ENCODE measurements at regions not wholly inside any gene's neighbourhood (a gene's known extent, or its start where the extent isn't known, plus 50 kb on each side); places are given as distances from the start of the nearest gene placed in this dataset.

DNA sequence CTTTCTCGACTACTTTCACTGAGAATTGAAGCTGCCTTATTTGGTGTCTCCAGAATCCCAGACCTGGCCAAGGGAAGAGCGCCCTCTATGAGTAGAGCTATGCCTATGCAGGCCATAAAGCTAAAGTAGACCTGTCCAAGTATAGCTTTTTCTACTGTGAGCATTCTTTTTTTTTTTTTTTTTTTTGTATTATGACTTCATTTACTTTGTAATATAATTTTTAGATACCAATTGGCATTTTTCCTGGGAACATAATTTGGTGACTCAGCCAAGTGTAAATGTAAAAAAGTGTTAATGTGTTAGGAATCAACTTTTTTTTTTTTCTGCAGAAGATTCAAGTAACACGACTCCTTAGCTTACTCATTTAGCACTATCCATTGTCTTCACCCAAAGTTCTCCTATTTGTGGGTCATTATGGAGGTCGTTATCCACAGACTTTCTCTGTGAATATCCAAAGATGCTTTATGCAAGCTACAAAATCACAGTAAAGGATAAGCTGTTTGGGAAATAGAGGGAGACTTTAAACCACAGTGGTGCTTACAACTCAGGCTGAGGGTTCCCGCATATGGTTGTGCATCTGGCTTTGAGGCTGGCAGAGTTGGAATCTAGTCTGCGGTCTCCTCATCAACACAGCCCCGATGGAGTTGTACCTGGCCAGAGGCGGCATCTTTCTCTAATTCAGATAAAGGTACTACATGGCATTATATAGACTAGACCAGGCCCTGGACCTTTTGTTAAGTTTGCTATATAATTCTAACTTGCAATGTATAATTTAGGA lies 1040.2 kb upstream of the SORCS1 start:
- peak; percentile 56 for DNase-seq

DNA sequence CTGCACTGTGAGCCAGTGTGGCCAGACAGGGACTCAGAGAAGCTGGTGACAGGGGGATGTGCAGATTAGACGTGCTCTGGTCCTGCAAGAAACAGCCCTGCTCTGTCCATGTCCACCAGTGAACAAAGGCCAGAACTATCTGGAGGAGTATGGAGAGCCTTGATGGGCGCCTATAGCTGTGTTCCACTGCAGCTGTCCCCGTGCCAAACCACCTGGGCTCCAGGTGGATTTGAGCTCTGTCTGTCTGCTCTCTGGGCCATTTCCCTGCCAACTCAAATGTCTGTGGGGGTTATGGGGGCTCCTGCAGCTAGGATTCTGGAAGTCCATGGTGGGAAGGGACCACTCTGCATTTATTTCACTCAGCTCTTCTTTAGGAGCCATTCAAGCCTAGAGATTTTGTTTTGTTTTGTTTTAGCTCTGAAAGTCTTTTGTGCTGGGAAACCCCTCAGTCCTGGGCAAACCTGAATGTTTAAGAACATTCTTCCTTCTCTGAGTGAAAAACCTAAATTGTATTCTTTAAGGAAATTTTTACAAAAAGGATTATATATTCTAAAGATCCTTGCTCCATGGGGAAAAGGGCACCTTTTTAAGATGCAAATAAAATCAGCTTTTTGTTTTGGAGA lies 1039.5 kb upstream of the SORCS1 start:
- no peak for DNase-seq

DNA sequence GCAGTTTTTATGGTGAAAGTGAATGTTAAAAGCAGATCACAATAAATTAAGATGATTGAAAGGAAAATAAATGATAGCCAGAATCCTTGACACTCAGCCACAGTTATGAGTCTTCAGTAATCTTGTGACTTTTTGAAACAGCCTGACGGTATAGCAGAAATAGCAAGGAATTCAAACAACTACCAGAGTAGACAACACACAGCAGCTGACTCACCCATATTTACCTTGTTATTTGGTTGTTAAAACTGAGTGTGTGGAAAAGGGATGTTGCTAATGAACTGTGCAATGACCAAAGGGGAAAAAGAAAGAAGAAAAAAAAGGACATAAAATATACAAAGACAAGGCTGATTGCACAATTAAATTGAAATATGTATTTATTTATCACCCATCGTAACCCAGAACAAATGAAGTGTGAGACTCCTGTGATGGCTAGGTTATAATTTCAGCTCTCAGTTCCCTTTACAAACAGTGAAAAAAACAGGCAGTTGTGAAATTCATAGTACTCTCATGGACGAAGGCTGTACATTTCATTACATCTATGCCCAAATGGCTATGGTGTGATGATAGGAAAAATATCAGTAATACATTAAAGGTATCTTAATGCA lies 1023.0 kb upstream of the SORCS1 start:
- DNase-seq = no peak

DNA sequence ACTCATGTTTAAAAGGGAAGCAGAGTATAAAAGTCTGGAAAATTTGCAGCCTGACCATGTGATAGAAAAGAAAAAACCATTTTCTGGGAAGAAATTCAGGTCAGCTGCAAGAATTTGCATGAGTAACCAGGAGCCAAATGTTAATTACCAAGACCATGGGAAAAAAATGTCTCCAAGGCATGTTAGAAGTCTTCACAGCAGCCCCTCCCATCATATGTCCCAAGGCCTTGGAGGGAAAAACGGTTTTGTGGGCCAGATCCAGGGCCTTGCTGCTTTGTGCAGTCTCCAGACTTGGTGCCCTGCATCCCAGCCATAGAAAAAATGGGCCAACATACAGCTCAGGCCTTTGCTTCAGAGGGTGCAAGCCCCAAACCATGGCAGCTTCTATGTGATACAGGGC lies 1019.6 kb upstream of the SORCS1 start:
- peak; percentile 37 for DNase-seq

GRCh38 chr10:108180878-108181277 lies 1016.4 kb upstream of the SORCS1 start:
- peak; percentile 2 for DNase-seq

DNA sequence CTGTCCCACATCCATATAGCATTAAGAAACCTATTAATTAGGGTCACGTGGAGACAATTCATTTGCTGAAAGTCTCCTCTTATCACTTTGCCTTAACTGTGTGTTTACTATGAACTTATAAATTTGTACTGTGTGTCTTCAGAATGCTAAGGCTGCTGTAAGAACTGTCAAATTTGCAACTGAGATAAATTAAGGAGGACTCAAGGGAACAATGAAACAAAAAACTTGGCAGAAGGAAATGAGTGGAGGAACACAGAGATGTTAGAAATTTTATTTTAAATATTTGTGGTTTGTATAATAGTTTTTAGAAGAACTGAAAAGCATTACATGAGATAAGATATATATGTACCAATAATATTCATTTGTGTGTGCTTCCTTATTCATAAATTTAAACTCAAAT lies 1005.3 kb upstream of the SORCS1 start:
- no peak for DNase-seq

- no peak for DNase-seq
These were observed 1003.3 kb upstream of the SORCS1 start for GRCh38 chr10:108167766-108168165.

GRCh38 chr10:108166401-108166800 lies 1001.9 kb upstream of the SORCS1 start:
- DNase-seq = no peak

- DNase-seq = no peak
These were observed 982.8 kb upstream of the SORCS1 start for GRCh38 chr10:108147346-108147745.

- DNase-seq = no peak
These were observed 976.6 kb upstream of the SORCS1 start for GRCh38 chr10:108141064-108141463.

GRCh38 chr10:108132303-108132702 lies 967.8 kb upstream of the SORCS1 start:
- no peak for DNase-seq

DNA sequence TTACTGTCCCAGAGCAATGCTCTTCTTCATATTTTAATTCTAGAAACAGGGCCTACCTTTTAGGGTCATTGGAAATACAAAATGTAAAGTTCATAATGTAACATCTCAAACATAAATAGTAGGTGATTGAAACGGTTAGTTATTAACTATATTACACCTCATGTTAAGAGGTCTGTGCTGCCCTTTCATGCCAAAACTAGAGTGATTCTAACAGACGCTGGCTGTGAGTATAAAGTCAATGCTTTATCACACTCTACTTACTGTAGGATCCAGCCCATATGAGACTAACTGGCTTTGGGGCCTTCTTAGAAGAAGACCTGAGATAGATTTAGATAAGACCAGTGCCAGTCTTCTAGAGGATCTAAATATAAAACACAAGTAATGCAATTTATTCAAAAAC lies 966.1 kb upstream of the SORCS1 start:
- DNase-seq = no peak

GRCh38 chr10:108112218-108112617 lies 947.7 kb upstream of the SORCS1 start:
- no peak for DNase-seq

GRCh38 chr10:108104551-108105156 lies 940.1 kb upstream of the SORCS1 start:
- no peak for DNase-seq

DNA sequence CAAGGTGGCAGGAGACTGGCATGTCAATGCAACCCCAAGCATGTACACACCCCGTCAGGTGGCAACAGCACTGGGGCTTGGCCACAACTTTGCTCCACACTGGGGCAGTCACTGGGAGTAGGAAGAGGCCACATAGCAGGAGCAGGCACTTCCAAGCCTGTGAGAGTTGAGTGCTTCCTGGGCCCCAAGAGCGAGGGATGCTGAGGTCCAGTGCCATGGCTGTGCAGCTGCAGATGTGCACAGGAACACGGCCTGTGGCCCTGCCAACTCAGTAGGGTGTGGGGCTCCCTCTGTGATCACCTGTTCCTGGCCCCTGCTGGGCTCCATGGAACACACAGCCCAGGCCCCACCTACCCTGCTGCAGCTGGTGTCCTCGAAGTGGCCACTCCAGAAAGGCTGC lies 932.8 kb upstream of the SORCS1 start:
- DNase-seq = no peak

DNA sequence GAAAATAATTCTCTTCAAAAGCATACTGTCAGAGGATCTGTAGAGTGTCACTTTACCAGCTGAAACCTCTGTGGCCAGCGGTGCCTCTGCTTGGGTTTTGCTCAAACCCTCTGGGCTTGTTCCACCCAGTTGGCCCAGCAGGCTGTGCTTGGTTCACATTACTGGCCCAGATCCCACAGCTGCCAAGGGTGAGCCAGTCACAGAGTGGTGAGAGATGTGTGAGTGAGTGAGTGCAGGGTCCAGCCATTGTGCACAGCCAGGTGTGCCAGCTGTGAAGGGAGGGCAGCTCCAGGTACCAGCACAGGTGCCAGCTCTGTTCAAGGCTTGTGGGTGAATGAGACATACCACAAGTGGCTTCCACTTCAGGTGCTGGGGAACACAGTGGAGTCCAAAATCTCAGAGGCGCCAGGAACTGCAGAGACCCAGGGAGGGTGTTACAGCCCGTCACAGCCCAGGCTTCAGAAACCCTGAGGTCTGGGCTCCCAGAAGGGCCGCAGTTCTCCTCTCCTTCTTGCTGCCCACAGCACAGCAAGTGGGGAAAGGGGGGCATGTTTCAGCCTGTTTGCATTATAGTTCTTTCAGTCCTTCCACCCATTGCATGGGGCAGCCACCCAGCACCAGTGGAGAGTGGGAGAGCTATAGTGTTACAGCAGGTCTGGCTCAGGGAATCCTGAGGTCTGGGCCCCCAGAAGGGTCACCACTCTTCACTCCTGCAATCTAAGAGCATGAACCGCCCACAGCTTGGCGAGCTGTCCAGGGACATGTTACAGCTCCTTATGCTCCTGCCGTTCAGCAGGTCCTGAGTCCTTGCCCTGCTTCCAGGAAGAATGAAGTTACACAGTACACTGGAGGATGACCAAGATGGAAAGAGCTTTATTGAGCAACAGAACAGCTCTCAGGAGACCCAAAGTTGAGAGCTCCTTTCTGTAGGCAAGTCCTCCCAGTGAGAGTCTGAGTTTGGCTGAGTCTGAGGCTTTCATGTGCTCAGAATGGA lies 931.7 kb upstream of the SORCS1 start:
- DNase-seq = no peak

GRCh38 chr10:108090476-108091215 lies 926.1 kb upstream of the SORCS1 start:
- DNase-seq = no peak

DNA sequence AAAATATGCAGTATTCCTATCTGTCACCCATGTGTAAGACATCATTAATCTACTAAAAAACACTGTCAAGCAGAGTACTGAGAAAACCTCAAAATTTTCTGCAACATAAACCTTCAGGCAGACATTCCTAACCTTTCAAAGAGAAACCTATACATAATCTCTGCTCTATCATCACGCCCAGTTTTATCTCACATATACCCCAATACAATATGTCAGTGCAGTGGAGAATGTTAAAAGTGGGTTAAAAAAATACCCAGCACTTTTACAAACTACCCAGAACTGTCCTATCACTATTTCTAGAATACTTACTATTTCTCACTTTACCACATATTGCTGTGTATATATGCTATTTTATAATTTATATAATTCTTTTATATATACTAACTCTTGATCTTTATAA lies 922.0 kb upstream of the SORCS1 start:
- no peak for DNase-seq

DNA sequence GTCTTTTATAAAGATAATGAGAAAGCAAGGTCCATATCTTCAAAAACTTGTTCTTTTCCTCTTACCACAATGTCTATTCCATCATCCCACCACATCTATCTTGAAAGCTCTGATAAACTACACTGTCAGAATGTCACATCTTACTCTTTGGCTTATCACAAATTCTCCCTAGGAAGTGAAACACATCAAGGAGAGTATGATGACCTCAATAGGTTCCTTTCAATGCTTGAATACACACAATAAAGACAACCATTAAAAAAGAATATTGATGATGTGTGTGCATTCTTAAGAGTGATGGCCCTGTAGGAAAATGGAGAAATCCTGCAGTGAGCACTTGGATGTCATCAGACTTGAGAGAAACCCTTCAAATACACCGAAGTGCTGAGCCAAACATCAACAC lies 918.1 kb upstream of the SORCS1 start:
- DNase-seq = no peak

DNA sequence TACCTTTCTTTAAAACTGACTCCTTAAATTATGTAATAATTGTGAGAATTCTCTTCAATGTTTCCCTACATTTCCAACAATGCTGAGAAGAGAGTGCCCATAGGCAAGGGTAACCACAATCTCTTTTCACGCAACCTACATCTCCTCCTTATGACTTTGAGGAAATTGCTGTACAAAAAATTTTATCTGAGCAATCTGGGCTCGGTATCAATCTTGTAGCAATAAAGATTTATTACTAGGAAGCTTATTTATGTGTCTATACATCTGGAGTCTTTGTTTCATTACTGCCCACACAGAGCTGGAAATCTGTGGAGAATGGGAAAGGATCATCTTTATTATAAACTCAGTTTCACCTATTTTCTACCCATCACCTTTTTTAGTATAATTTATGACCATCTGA lies 913.8 kb upstream of the SORCS1 start:
- DNase-seq = no peak

GRCh38 chr10:108072466-108072865 lies 908.0 kb upstream of the SORCS1 start:
- DNase-seq = no peak
